Caco-2 (cell line): ENCODE measurements at regions not wholly inside any gene's neighbourhood (a gene's known extent, or its start where the extent isn't known, plus 50 kb on each side); places are given as distances from the start of the nearest gene placed in this dataset.

ENCODE experiments used
- BruUV-seq: library from RNA; stranded (reverse); fragments of 400-500 nt; replicated peaks from 2 replicates; lab custom pipeline; 2021; lab: Mats Ljungman, UMichigan
- CTCF ChIA-PET: fragments of 300-600 bp; sonication (Branson Sonifier 250); formaldehyde crosslinking; loops from one replicate; lab custom pipeline; 2022; ENCODE audit warnings: antibody characterized with exemption; lab: Charles Lee
- POLR2A ChIA-PET: fragments of 300-600 bp; sonication (Branson Sonifier 250); formaldehyde crosslinking; loops from one replicate; lab custom pipeline; 2022; ENCODE audit warnings: antibody characterized with exemption; lab: Charles Lee
- DNase-seq, 2 experiments: peaks; one replicate each; pipeline versions ENCODE4 v3.0.0 to v3.0.0-alpha.2; 2020 to 2022
- H3K27me3 ChIP-seq: replicated peaks from 2 replicates; pipeline ENCODE4 v1.6.0; 2011; ENCODE audit warnings: low read length; ENCODE audit not compliant: control insufficient read depth, insufficient read depth
- H3K36me3 ChIP-seq: 2 replicates; pipeline ENCODE4 v1.5.1; 2011; ENCODE audit warnings: low read length; ENCODE audit not compliant: control insufficient read depth, insufficient read depth
- H3K4me1 ChIP-seq: fragments of 250-450 bp; sonication (Bioruptor Pico); 2 replicates; pipeline ENCODE4 v1.5.1; 2020; ENCODE audit warnings: mild to moderate bottlenecking
- H3K4me3 ChIP-seq: 2 replicates; pipeline ENCODE4 v1.5.1; 2011; ENCODE audit warnings: low read depth, mild to moderate bottlenecking, control low read depth, low read length
- H3K9me3 ChIP-seq: fragments of 250-450 bp; sonication (Bioruptor Pico); 2 replicates; pipeline ENCODE4 v1.5.1; 2020; ENCODE audit warnings: mild to moderate bottlenecking, moderate library complexity
- H3K27ac Mint-ChIP-seq: one replicate; pipeline ENCODE4 v1.8.0; 2022; ENCODE audit warnings: mixed read lengths; ENCODE audit not compliant: unreplicated experiment
- H3K27me3 Mint-ChIP-seq: one replicate; pipeline ENCODE4 v1.8.0; 2022; ENCODE audit warnings: mixed read lengths; ENCODE audit not compliant: insufficient read depth, unreplicated experiment
- H3K36me3 Mint-ChIP-seq: one replicate; pipeline ENCODE4 v1.8.0; 2022; ENCODE audit warnings: mild to moderate bottlenecking, mixed read lengths; ENCODE audit not compliant: insufficient read depth, unreplicated experiment
- H3K4me1 Mint-ChIP-seq: one replicate; pipeline ENCODE4 v1.8.0; 2022; ENCODE audit warnings: low read depth, mixed read lengths; ENCODE audit not compliant: unreplicated experiment
- H3K4me3 Mint-ChIP-seq: one replicate; pipeline ENCODE4 v1.8.0; 2022; ENCODE audit warnings: mild to moderate bottlenecking, moderate library complexity, mixed read lengths; ENCODE audit not compliant: unreplicated experiment
- H3K9me3 Mint-ChIP-seq: one replicate; pipeline ENCODE4 v1.8.0; 2022; ENCODE audit warnings: mixed read lengths; ENCODE audit not compliant: unreplicated experiment
- CTCF ChIP-seq, 2 experiments: fragments of 200-600 bp in 1 of 2; IDR thresholded peaks; 1 replicate in 1 of 2; 2 replicates in 1 of 2; pipeline versions ENCODE4 v1.5.1 to v1.8.0; 2011 to 2022; ENCODE audit warnings: antibody characterized with exemption in 1 of 2, control low read depth in 1 of 2, inconsistent platforms in 1 of 2, low read depth in 1 of 2, low read length in 1 of 2, mild to moderate bottlenecking in 1 of 2, moderate library complexity in 1 of 2; ENCODE audit not compliant: insufficient read depth in 1 of 2, severe bottlenecking in 1 of 2, unreplicated experiment in 1 of 2
- intact Hi-C: fragments of 100-400 bp; cut with micrococcal nuclease; formaldehyde crosslinking; loops from one replicate; pipeline ENCODE4 v1.10.0; 2022; ENCODE audit not compliant: unreplicated experiment

GRCh38 chrX:46072372-46072771 lies 472.8 kb downstream of the ZNF674 start:
- Histone ChIP-seq H3K4me3 (no peak overlapping the region), H3K36me3 (no peaks in the 10 kb centered on the region), H3K9me3 (no peaks in the 10 kb centered on the region), H3K4me1 (no peaks in the 10 kb centered on the region), H3K27me3 (no peaks in the 10 kb centered on the region)
- Mint-ChIP-seq H3K27me3 (no peaks in the 10 kb centered on the region), H3K4me3 (no peak overlapping the region), H3K27ac (no peak overlapping the region), H3K36me3 (no peaks in the 10 kb centered on the region), H3K4me1 (no peaks in the 10 kb centered on the region), H3K9me3 (no peaks in the 10 kb centered on the region)
- intact Hi-C loops = no loop called here
- CTCF ChIA-PET = no interaction called here
- BruUV-seq = no TSS peak
- no peak for DNase-seq
- TF ChIP-seq CTCF (IDR thresholded peaks at IDR 0.05; ENCODE audit: insufficient read depth in 1 of 2, low read depth in 1 of 2, low read length in 1 of 2, severe bottlenecking in 1 of 2, unreplicated experiment in 1 of 2) = no peak
- POLR2A ChIA-PET = no interaction called here

- Mint-ChIP-seq H3K9me3 (no peaks in the 10 kb centered on the region), H3K4me3 (no peak overlapping the region)
- intact Hi-C loops = no loop called here
Measured at GRCh38 chrX:46070421-46070820, 474.8 kb downstream of the ZNF674 start.

GRCh38 chrX:46059316-46059715 lies 485.9 kb downstream of the ZNF674 start:
- BruUV-seq = no TSS peak
- Histone ChIP-seq H3K4me3 (no peak overlapping the region), H3K9me3 (no peaks in the 10 kb centered on the region), H3K36me3 (no peaks in the 10 kb centered on the region), H3K27me3 (no peaks in the 10 kb centered on the region), H3K4me1 (no peaks in the 10 kb centered on the region)
- no peaks in the 10 kb centered on the region for H3K4me1 Mint-ChIP-seq
- H3K9me3 Mint-ChIP-seq = no peaks in the 10 kb centered on the region
- CTCF ChIA-PET = no interaction called here
- POLR2A ChIA-PET = no interaction called here
- no peak overlapping the region for H3K4me3 Mint-ChIP-seq
- no peaks in the 10 kb centered on the region for H3K36me3 Mint-ChIP-seq
- no peak for DNase-seq
- TF ChIP-seq CTCF (IDR thresholded peaks at IDR 0.05; ENCODE audit: insufficient read depth in 1 of 2, low read depth in 1 of 2, low read length in 1 of 2, severe bottlenecking in 1 of 2, unreplicated experiment in 1 of 2) = no peak
- no peak overlapping the region for H3K27ac Mint-ChIP-seq
- intact Hi-C loops = no loop called here
- no peaks in the 10 kb centered on the region for H3K27me3 Mint-ChIP-seq

More at GRCh38 chrX:46070421-46070820, 474.8 kb downstream of the ZNF674 start:
- H3K27me3 ChIP-seq = no peaks in the 10 kb centered on the region
- no peaks in the 10 kb centered on the region for H3K27me3 Mint-ChIP-seq
- no peak overlapping the region for H3K27ac Mint-ChIP-seq
- H3K36me3 Mint-ChIP-seq = no peaks in the 10 kb centered on the region
- ChIA-PET POLR2A (no interaction called here), CTCF (no interaction called here)
- no peaks in the 10 kb centered on the region for H3K9me3 ChIP-seq
- no peak for DNase-seq
- H3K4me1 ChIP-seq = no peaks in the 10 kb centered on the region
- no peak overlapping the region for H3K4me3 ChIP-seq
- no peak for TF ChIP-seq CTCF (IDR thresholded peaks at IDR 0.05; ENCODE audit: insufficient read depth in 1 of 2, low read depth in 1 of 2, low read length in 1 of 2, severe bottlenecking in 1 of 2, unreplicated experiment in 1 of 2)
- no peaks in the 10 kb centered on the region for H3K36me3 ChIP-seq
- no peaks in the 10 kb centered on the region for H3K4me1 Mint-ChIP-seq
- BruUV-seq = no TSS peak
